Natural killer cell treated with Interleukin-12 subunit alpha and Interleukin-12 subunit beta and Interleukin-15 and Interleukin-18, amount 100 ng/mL, for 72 hours (primary cell): ENCODE measurements at regions not wholly inside any gene's neighbourhood (a gene's known extent, or its start where the extent isn't known, plus 50 kb on each side); places are given as distances from the start of the nearest gene placed in this dataset.

Experiments used
- ATAC-seq, 2 donors: fragments of 150-1000 bp; cut with Tn5 transposase in 1 of 2; sonication (Bioruptor Pico), chemical (Tn5 transposase) in 1 of 2; 2 replicates each; pipeline ENCODE4 v1.10.0; 2021
- DNase-seq: peaks from one replicate; pipeline ENCODE4 v3.0.0; 2022; ENCODE audit warnings: low spot score
- H3K27ac Mint-ChIP-seq, 2 donors: 1 replicate in 1 of 2; 2 replicates in 1 of 2; pipeline ENCODE4 v1.8.0; 2022; ENCODE audit warnings: mixed read lengths in 2 of 2, mild to moderate bottlenecking in 1 of 2, moderate library complexity in 1 of 2
- H3K27me3 Mint-ChIP-seq, 2 donors: 1 replicate in 1 of 2; 2 replicates in 1 of 2; pipeline ENCODE4 v1.8.0; 2022; ENCODE audit warnings: mixed read lengths in 2 of 2
- H3K36me3 Mint-ChIP-seq: one replicate; pipeline ENCODE4 v1.8.0; 2022; ENCODE audit warnings: mixed read lengths
- H3K4me1 Mint-ChIP-seq, 2 donors: 1 replicate in 1 of 2; 2 replicates in 1 of 2; pipeline ENCODE4 v1.8.0; 2022; ENCODE audit warnings: low read depth in 2 of 2, mixed read lengths in 2 of 2, mild to moderate bottlenecking in 1 of 2
- H3K4me3 Mint-ChIP-seq: one replicate; pipeline ENCODE4 v1.8.0; 2022; ENCODE audit warnings: mixed read lengths
- H3K9me3 Mint-ChIP-seq: 2 replicates; pipeline ENCODE4 v1.8.0; 2022; ENCODE audit warnings: mixed read lengths

GRCh38 chr10:36269222-36269621, 627.1 kb upstream of the FZD8 start:
- no peak overlapping the region for H3K27ac Mint-ChIP-seq
- H3K9me3 Mint-ChIP-seq = peaks cover 9% of the 10 kb centered on the region
- H3K36me3 Mint-ChIP-seq = peaks cover 3% of the 10 kb centered on the region
- H3K27me3 Mint-ChIP-seq = no peaks in the 10 kb centered on the region
- ATAC-seq = no peak
- no peaks in the 10 kb centered on the region for H3K4me1 Mint-ChIP-seq
- DNase-seq = no peak
- no peak overlapping the region for H3K4me3 Mint-ChIP-seq

- ATAC-seq = no peak
- DNase-seq = no peak
- Mint-ChIP-seq H3K4me1 (no peaks in the 10 kb centered on the region), H3K36me3 (no peaks in the 10 kb centered on the region), H3K4me3 (no peak overlapping the region), H3K9me3 (peaks cover 7% of the 10 kb centered on the region), H3K27me3 (no peaks in the 10 kb centered on the region), H3K27ac (no peak overlapping the region)
Observed at GRCh38 chr10:36266923-36267322, 624.8 kb upstream of the FZD8 start.

- DNase-seq (no peak), ATAC-seq (no peak)
- Mint-ChIP-seq H3K9me3 (peaks cover 7% of the 10 kb centered on the region), H3K4me1 (no peaks in the 10 kb centered on the region), H3K4me3 (no peak overlapping the region), H3K27ac (no peak overlapping the region), H3K27me3 (no peaks in the 10 kb centered on the region), H3K36me3 (no peaks in the 10 kb centered on the region)
Observed at GRCh38 chr10:36265741-36266140, 623.6 kb upstream of the FZD8 start.

- no peak for DNase-seq
- Mint-ChIP-seq H3K36me3 (no peaks in the 10 kb centered on the region), H3K4me3 (no peak overlapping the region), H3K9me3 (peaks cover 12% of the 10 kb centered on the region), H3K27me3 (no peaks in the 10 kb centered on the region), H3K27ac (no peak overlapping the region), H3K4me1 (no peaks in the 10 kb centered on the region)
- no peak for ATAC-seq
Observed at GRCh38 chr10:36263871-36264270, 621.8 kb upstream of the FZD8 start.

- Mint-ChIP-seq H3K27me3 (no peaks in the 10 kb centered on the region), H3K27ac (no peak overlapping the region), H3K4me1 (no peaks in the 10 kb centered on the region), H3K9me3 (peaks cover 12% of the 10 kb centered on the region), H3K4me3 (no peak overlapping the region), H3K36me3 (no peaks in the 10 kb centered on the region)
- DNase-seq (no peak), ATAC-seq (no peak)
Observed at GRCh38 chr10:36256948-36257356, 614.9 kb upstream of the FZD8 start.

GRCh38 chr10:36256166-36256565, 614.1 kb upstream of the FZD8 start:
- no peaks in the 10 kb centered on the region for H3K27me3 Mint-ChIP-seq
- no peak overlapping the region for H3K4me3 Mint-ChIP-seq
- no peaks in the 10 kb centered on the region for H3K4me1 Mint-ChIP-seq
- no peaks in the 10 kb centered on the region for H3K36me3 Mint-ChIP-seq
- ATAC-seq (no peak), DNase-seq (no peak)
- H3K27ac Mint-ChIP-seq = no peak overlapping the region
- H3K9me3 Mint-ChIP-seq = peaks cover 12% of the 10 kb centered on the region

DNA sequence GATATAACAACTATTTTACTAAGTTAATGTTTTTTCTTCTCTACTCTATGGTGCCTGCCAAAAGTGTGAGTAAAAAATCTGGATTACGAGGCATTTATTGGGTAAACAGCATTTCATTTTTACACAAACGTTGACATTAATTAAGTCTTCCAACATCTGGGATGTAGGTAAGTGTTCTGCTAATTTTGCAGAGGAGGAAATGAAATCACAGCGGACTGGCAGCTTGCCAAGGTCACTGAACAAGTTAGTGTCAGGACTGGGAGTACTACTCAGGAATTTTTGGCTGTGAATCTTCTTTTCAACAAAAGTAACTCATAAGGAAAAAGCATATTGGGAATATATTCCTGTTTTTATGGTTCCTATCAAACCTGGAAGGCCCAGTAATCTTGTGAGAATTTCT, 612.1 kb upstream of the FZD8 start:
- Mint-ChIP-seq H3K9me3 (peaks cover 7% of the 10 kb centered on the region), H3K27ac (no peak overlapping the region), H3K27me3 (no peaks in the 10 kb centered on the region), H3K4me3 (no peak overlapping the region), H3K36me3 (no peaks in the 10 kb centered on the region), H3K4me1 (no peaks in the 10 kb centered on the region)
- no peak for DNase-seq
- no peak for ATAC-seq

DNA sequence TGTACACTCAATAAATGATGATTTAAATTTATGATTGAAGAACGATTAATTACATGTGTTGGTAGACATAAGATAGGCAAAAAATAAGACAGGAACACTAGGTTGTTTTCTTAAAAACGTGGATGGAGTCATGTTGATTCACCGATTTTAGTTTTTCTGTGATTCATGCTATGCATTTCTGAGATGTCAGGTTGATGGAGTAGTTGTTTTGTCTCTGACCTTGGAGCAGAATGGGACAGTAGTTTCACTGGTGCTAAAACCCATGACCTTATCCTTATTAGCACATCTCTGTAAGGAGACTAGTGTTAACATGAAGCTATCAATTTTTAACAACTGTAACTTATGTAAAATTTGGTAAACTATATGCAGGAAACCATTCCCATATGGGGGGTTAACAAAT, 611.6 kb upstream of the FZD8 start:
- Mint-ChIP-seq H3K4me1 (no peaks in the 10 kb centered on the region), H3K36me3 (no peaks in the 10 kb centered on the region), H3K27ac (no peak overlapping the region), H3K27me3 (no peaks in the 10 kb centered on the region), H3K9me3 (peaks cover 7% of the 10 kb centered on the region), H3K4me3 (no peak overlapping the region)
- ATAC-seq (no peak), DNase-seq (no peak)

GRCh38 chr10:36251068-36251467, 609.0 kb upstream of the FZD8 start:
- DNase-seq (no peak), ATAC-seq (no peak)
- peaks cover 9% of the 10 kb centered on the region for H3K9me3 Mint-ChIP-seq
- no peaks in the 10 kb centered on the region for H3K27me3 Mint-ChIP-seq
- H3K4me3 Mint-ChIP-seq = no peak overlapping the region
- no peak overlapping the region for H3K27ac Mint-ChIP-seq
- no peaks in the 10 kb centered on the region for H3K36me3 Mint-ChIP-seq
- no peaks in the 10 kb centered on the region for H3K4me1 Mint-ChIP-seq

- Mint-ChIP-seq H3K9me3 (peaks cover 15% of the 10 kb centered on the region), H3K36me3 (no peaks in the 10 kb centered on the region), H3K27me3 (no peaks in the 10 kb centered on the region), H3K27ac (no peak overlapping the region), H3K4me3 (no peak overlapping the region), H3K4me1 (no peaks in the 10 kb centered on the region)
- ATAC-seq (no peak), DNase-seq (no peak)
Observed at GRCh38 chr10:36248304-36248981, 606.3 kb upstream of the FZD8 start.

DNA sequence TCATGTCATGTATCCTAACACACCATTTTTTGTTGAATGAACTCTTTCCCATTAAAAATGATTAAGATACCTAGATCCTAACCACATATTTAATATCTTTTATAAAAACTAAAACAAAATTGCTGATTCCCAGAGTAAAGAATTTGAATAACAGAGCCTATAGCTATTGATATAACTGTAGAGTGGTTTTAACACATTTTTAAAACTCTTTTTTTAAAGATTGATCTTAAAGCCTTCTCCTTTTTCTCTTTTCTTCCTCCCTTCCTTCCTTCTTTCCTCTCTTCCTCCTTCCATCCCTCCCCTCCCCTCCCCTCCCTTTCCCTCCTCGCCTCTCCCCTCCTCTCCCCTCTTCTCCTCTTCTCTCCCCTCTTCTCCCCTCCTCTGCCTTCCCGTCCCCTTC, 605.4 kb upstream of the FZD8 start:
- H3K27me3 Mint-ChIP-seq = no peaks in the 10 kb centered on the region
- H3K27ac Mint-ChIP-seq = no peak overlapping the region
- no peaks in the 10 kb centered on the region for H3K36me3 Mint-ChIP-seq
- no peak overlapping the region for H3K4me3 Mint-ChIP-seq
- no peak for ATAC-seq
- no peaks in the 10 kb centered on the region for H3K4me1 Mint-ChIP-seq
- DNase-seq = no peak
- peaks cover 12% of the 10 kb centered on the region for H3K9me3 Mint-ChIP-seq

GRCh38 chr10:36236931-36237330, 594.8 kb upstream of the FZD8 start:
- DNase-seq = no peak
- ATAC-seq = no peak
- H3K27me3 Mint-ChIP-seq = no peaks in the 10 kb centered on the region
- no peak overlapping the region for H3K4me3 Mint-ChIP-seq
- no peaks in the 10 kb centered on the region for H3K4me1 Mint-ChIP-seq
- H3K9me3 Mint-ChIP-seq = peaks cover 16% of the 10 kb centered on the region
- no peak overlapping the region for H3K27ac Mint-ChIP-seq
- H3K36me3 Mint-ChIP-seq = peaks cover 11% of the 10 kb centered on the region

DNA sequence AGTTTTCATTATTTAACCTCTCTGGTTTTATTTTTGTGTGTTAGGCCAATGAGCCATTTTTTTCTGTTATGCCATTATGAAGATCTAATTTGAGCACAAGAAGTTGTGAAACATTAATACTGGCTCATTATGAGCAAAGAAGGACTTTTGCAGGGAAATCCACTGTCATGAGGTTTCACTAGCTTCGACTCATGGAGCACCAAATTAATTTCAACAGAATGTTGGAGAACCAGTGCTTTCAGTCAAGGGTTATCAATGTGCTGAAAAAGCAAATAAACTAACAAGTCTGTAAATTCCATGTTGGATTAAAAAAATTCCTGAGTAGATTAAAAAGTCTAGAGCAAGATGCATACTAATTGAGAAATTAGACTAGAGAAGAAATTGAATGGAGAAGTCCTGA, 594.2 kb upstream of the FZD8 start:
- H3K4me1 Mint-ChIP-seq = no peaks in the 10 kb centered on the region
- H3K9me3 Mint-ChIP-seq = peaks cover 16% of the 10 kb centered on the region
- H3K4me3 Mint-ChIP-seq = no peak overlapping the region
- no peak for ATAC-seq
- no peak overlapping the region for H3K27ac Mint-ChIP-seq
- DNase-seq = no peak
- peaks cover 10% of the 10 kb centered on the region for H3K36me3 Mint-ChIP-seq
- H3K27me3 Mint-ChIP-seq = no peaks in the 10 kb centered on the region

- DNase-seq = no peak
- peaks cover 15% of the 10 kb centered on the region for H3K9me3 Mint-ChIP-seq
- ATAC-seq = no peak
- H3K4me3 Mint-ChIP-seq = no peak overlapping the region
- no peaks in the 10 kb centered on the region for H3K36me3 Mint-ChIP-seq
- no peak overlapping the region for H3K27ac Mint-ChIP-seq
- no peaks in the 10 kb centered on the region for H3K27me3 Mint-ChIP-seq
- no peaks in the 10 kb centered on the region for H3K4me1 Mint-ChIP-seq
Observed at GRCh38 chr10:36232935-36233334, 590.8 kb upstream of the FZD8 start.

GRCh38 chr10:36224431-36224985, 582.4 kb upstream of the FZD8 start:
- DNase-seq (no peak), ATAC-seq (no peak)
- Mint-ChIP-seq H3K9me3 (peaks cover 20% of the 10 kb centered on the region), H3K36me3 (peaks cover 5% of the 10 kb centered on the region), H3K4me1 (no peaks in the 10 kb centered on the region), H3K4me3 (no peak overlapping the region), H3K27me3 (no peaks in the 10 kb centered on the region), H3K27ac (no peak overlapping the region)
